ENCODE measurements at regions not wholly inside any gene's neighbourhood (a gene's known extent, or its start where the extent isn't known, plus 50 kb on each side); places are given as distances from the start of the nearest gene placed in this dataset.

DNA sequence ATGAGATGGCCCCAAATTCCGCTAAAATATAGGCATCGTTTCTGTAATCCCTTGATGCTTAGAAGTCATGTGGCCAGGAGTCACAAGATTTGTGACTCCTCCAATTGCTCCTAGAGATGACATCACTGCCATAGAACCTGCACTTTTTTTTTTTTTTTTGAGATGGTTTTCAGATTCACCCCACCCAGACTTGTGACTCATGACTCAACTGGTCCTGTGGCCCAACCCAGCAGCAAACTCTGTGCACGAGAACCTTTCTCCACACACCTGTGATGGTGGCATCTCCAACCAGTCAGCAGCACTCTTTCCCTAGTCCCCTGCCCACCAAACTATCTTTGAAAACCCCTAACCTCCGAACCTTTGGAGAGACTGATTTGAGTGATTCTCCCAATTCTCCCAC, 414.0 kb downstream of the MED10 start:
- TF ChIP-seq CEBPB (IDR thresholded peaks at IDR 0.05) = no peak
- no peak for TF ChIP-seq FOXM1 (IDR thresholded peaks at IDR 0.05; ENCODE audit: borderline replicate concordance, low read depth)
- no peak for TF ChIP-seq EP300 (IDR thresholded peaks at IDR 0.05; ENCODE audit: borderline replicate concordance)
- TF ChIP-seq MAX (IDR thresholded peaks at IDR 0.05) = no peak
- no peak for TF ChIP-seq ZBTB7A (IDR thresholded peaks at IDR 0.05; ENCODE audit: low read depth)
- no peak for TF ChIP-seq TEAD4 (IDR thresholded peaks at IDR 0.05)
- TF ChIP-seq REST (IDR thresholded peaks at IDR 0.05; ENCODE audit: low read depth) = no peak
- no peak for TF ChIP-seq CREB1 (IDR thresholded peaks at IDR 0.05; ENCODE audit: low read depth)
- TF ChIP-seq YY1 (IDR thresholded peaks at IDR 0.05; ENCODE audit: low read depth) = no peak
- no peak for TF ChIP-seq USF1 (IDR thresholded peaks at IDR 0.05)
- no peak for TF ChIP-seq RAD21 (IDR thresholded peaks at IDR 0.05; ENCODE audit: low read depth)
- no peak for TF ChIP-seq TAF1 (IDR thresholded peaks at IDR 0.05; ENCODE audit: low read depth)
